Vagina (tissue), 2 donors: ENCODE measurements at regions not wholly inside any gene's neighbourhood (a gene's known extent, or its start where the extent isn't known, plus 50 kb on each side); places are given as distances from the start of the nearest gene placed in this dataset.
"Not testable (repeated sequence)": the region's sequence is repeated elsewhere in the genome, so short reads cannot be mapped to it uniquely, and the experiment has no call there.

ENCODE experiments used
- DNase-seq, 2 donors: peaks; one replicate each; pipeline ENCODE4 v3.0.0-alpha.2; 2017; ENCODE audit errors: extremely low spot score in 2 of 2
- H3K27ac ChIP-seq: fragments of 200-600 bp; sonication (generic); one replicate; pipeline ENCODE4 v1.5.1; 2019
- H3K27me3 ChIP-seq: fragments of 200-600 bp; sonication (generic); one replicate; pipeline ENCODE4 v1.5.1; 2019
- H3K36me3 ChIP-seq, 2 donors: fragments of 200-600 bp; sonication (generic); one replicate each; pipeline ENCODE4 v1.5.1; 2017 to 2019
- H3K4me1 ChIP-seq: fragments of 200-600 bp; sonication (generic); one replicate; pipeline ENCODE4 v1.5.1; 2019
- H3K4me3 ChIP-seq, 2 donors: fragments of 200-600 bp; sonication (generic); 1 replicate in 1 of 2; 2 replicates in 1 of 2; pipeline ENCODE4 v1.5.1; 2016 to 2019
- H3K9me3 ChIP-seq: fragments of 200-600 bp; sonication (generic); one replicate; pipeline ENCODE4 v1.5.1; 2019
- POLR2A ChIP-seq, 2 donors: fragments of 450-650 bp; IDR thresholded peaks; one replicate each; pipeline ENCODE4 v1.6.1; 2017; ENCODE audit warnings: antibody characterized with exemption in 2 of 2, mild to moderate bottlenecking in 2 of 2, moderate library complexity in 2 of 2
- POLR2AphosphoS5 ChIP-seq, 2 donors: sonication (generic); formaldehyde crosslinking; IDR thresholded peaks; one replicate each; pipeline ENCODE4 v1.9.0; 2017; ENCODE audit warnings: antibody characterized with exemption in 2 of 2, mild to moderate bottlenecking in 2 of 2, low read depth in 1 of 2; ENCODE audit not compliant: insufficient read depth in 1 of 2
- intact Hi-C: fragments of 100-400 bp; cut with DNase I; formaldehyde crosslinking; loops from one replicate; pipeline ENCODE4 v1.15.1; 2023
- TF ChIP-seq, protein P1 (sequence below), 3 experiments: fragments of 450-650 bp in 2 of 3; fragments of 200-600 bp in 1 of 3; sonication (generic) in 1 of 3; IDR thresholded peaks; one replicate each; pipeline ENCODE4 v1.5.1; 2017 to 2019; ENCODE audit warnings: antibody characterized with exemption in 3 of 3, mild to moderate bottlenecking in 2 of 3, moderate library complexity in 2 of 3

DNA sequence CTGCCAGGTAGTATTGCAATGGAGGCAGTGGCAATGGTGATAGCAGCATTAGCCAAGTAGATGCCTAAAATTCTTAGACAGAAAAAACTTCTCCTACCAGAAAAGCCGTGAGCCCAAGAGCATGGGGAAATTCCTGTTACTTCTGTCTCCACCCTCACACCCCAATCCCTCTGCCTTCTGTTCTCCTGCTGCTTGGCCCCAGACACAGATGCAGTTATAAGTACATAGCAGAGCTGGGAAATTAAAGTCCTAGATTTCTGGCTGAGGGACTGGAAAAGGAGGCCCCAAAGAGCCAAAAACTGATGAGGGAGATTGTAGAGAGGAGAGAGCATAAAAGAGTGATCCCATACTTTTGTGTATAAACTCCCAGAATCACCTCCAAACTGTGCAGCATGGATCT is 166.9 kb downstream of the SMAD6 start:
- no peak for TF ChIP-seq POLR2A (IDR thresholded peaks at IDR 0.05)
- TF ChIP-seq, protein P1, sequence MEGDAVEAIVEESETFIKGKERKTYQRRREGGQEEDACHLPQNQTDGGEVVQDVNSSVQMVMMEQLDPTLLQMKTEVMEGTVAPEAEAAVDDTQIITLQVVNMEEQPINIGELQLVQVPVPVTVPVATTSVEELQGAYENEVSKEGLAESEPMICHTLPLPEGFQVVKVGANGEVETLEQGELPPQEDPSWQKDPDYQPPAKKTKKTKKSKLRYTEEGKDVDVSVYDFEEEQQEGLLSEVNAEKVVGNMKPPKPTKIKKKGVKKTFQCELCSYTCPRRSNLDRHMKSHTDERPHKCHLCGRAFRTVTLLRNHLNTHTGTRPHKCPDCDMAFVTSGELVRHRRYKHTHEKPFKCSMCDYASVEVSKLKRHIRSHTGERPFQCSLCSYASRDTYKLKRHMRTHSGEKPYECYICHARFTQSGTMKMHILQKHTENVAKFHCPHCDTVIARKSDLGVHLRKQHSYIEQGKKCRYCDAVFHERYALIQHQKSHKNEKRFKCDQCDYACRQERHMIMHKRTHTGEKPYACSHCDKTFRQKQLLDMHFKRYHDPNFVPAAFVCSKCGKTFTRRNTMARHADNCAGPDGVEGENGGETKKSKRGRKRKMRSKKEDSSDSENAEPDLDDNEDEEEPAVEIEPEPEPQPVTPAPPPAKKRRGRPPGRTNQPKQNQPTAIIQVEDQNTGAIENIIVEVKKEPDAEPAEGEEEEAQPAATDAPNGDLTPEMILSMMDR (IDR thresholded peaks at IDR 0.05): no peak
- no peak for TF ChIP-seq POLR2AphosphoS5 (IDR thresholded peaks at IDR 0.05; ENCODE audit: insufficient read depth in 1 of 2, low read depth in 1 of 2)
- Histone ChIP-seq H3K36me3 (no peaks in the 10 kb centered on the region), H3K4me3 (no peak overlapping the region), H3K9me3 (no peaks in the 10 kb centered on the region), H3K27me3 (no peaks in the 10 kb centered on the region), H3K4me1 (no peaks in the 10 kb centered on the region), H3K27ac (no peak overlapping the region)
- intact Hi-C loops: no loop called here
- peak; percentile 16 to 37 for DNase-seq

DNA sequence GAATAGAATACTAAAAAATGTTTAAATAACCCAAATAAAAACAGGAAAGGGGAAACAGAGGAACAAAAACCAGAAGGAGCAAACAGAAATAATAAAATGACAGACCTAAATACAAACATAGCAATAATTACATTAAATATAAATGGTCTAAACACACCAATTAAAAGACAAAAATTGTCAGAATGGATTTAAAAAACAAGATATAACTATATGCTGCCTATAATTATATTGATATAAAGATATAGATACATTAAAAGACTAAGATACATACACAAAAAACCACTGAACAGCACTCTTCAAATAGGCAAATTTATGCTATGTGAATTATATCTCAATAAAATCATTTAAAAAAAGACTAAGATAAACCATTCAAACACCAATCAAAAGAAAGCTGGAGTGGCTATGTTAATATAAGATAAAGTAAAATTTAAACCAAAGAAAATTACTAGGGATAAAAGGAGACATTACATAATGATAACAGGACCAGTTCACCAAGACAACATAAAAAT is 168.9 kb downstream of the SMAD6 start:
- intact Hi-C loops: no loop called here
- no peaks in the 10 kb centered on the region for H3K9me3 ChIP-seq
- H3K36me3 ChIP-seq: no peaks in the 10 kb centered on the region
- no peak overlapping the region for H3K27ac ChIP-seq
- no peak for DNase-seq
- no peaks in the 10 kb centered on the region for H3K27me3 ChIP-seq
- H3K4me3 ChIP-seq: no peak overlapping the region
- TF ChIP-seq, protein P1 (IDR thresholded peaks at IDR 0.05): no peak
- TF ChIP-seq POLR2A (IDR thresholded peaks at IDR 0.05) (no peak), POLR2AphosphoS5 (IDR thresholded peaks at IDR 0.05; ENCODE audit: insufficient read depth in 1 of 2, low read depth in 1 of 2) (no peak)
- no peaks in the 10 kb centered on the region for H3K4me1 ChIP-seq

DNA sequence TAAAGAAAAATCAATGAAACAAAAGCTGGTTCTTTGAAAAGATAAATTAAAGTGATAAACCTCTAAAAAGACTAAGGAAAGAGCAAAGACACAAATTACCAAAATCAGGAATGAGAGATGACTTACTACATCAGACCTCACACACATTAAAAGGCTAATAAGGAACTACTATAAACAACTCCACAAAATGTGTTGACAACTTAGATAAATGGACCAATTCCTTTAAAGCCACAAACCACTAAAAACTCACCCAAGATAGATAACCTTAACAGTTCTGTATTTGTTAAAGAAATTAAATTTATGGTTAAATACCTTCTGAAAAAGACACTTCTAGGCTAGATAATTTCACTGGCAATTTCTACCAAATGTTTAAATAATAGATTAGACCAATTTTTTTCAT is 170.4 kb downstream of the SMAD6 start:
- no peaks in the 10 kb centered on the region for H3K9me3 ChIP-seq
- no peaks in the 10 kb centered on the region for H3K4me1 ChIP-seq
- no peak overlapping the region for H3K4me3 ChIP-seq
- H3K27me3 ChIP-seq: no peaks in the 10 kb centered on the region
- no peak overlapping the region for H3K27ac ChIP-seq
- intact Hi-C loops: no loop called here
- H3K36me3 ChIP-seq: no peaks in the 10 kb centered on the region
- DNase-seq: no peak
- TF ChIP-seq, protein P1 (IDR thresholded peaks at IDR 0.05): no peak
- TF ChIP-seq POLR2A (IDR thresholded peaks at IDR 0.05) (no peak), POLR2AphosphoS5 (IDR thresholded peaks at IDR 0.05; ENCODE audit: insufficient read depth in 1 of 2, low read depth in 1 of 2) (no peak)

DNA sequence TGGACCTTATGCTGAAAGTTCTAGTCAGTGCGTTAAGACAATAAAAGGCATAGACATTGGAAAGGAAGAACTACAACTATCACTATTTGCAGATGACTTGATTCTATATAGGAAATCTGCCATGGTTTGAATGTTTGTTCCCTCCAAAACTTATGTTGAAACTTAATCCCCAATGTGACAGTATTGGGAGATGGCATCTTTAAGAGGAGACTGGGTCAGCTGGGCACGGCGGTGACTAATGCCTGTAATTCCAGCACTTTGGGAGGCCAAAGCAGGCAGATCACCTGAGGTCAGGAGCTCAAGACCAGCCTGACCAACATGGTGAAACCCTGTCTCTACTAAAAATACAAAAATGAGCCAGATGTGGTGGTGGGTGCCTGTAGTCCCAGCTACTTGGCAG is 171.3 kb downstream of the SMAD6 start:
- H3K36me3 ChIP-seq, DNase-seq, H3K27me3 ChIP-seq, H3K4me1 ChIP-seq, intact Hi-C loops, H3K27ac ChIP-seq, H3K9me3 ChIP-seq, H3K4me3 ChIP-seq: not testable (repeated sequence)

DNA sequence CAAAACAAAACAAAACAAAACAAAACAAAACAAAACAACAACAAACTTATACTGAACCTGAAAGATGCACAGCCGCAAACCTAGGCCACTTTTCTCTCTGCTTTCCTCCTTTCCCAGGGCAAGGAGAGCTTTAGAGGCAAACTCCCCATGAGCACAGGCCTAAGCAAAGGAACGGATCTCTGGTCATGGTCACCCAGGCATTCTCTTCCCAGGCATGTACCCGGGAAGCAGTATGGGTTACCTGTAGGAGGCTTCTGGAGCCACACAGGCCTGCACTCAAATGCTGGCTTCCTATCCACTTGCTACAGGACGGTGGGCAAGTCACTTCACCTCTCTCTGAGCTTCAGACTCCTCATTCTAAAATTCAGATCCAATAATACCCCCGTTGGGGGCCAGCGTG is 171.8 kb downstream of the SMAD6 start:
- intact Hi-C loops: no loop called here
- no peak overlapping the region for H3K4me3 ChIP-seq
- no peak overlapping the region for H3K27ac ChIP-seq
- no peaks in the 10 kb centered on the region for H3K27me3 ChIP-seq
- no peaks in the 10 kb centered on the region for H3K4me1 ChIP-seq
- TF ChIP-seq, protein P1 (IDR thresholded peaks at IDR 0.05): no peak
- no peaks in the 10 kb centered on the region for H3K9me3 ChIP-seq
- DNase-seq: peak in 1 of 2 donors; percentile 64
- no peaks in the 10 kb centered on the region for H3K36me3 ChIP-seq
